Body of pancreas (tissue), 4 donors: ENCODE measurements at regions not wholly inside any gene's neighbourhood (a gene's known extent, or its start where the extent isn't known, plus 50 kb on each side); places are given as distances from the start of the nearest gene placed in this dataset.

Experiments used
- ATAC-seq: fragments of 150-250 bp; one replicate; pipeline ENCODE4 v1.9.1; 2016
- DNase-seq, 4 donors: peaks; one replicate each; pipeline ENCODE4 v3.0.0-alpha.2; 2019
- H3K27ac ChIP-seq, 4 donors: fragments of 200-600 bp; sonication (generic); 1 replicate in 3 of 4; 2 replicates in 1 of 4; pipeline versions ENCODE4 v1.5.1 to v1.6.1; 2016 to 2019; ENCODE audit warnings: mild to moderate bottlenecking in 1 of 4, mixed read lengths in 1 of 4, moderate library complexity in 1 of 4
- H3K27me3 ChIP-seq, 2 donors: fragments of 200-600 bp; sonication (generic); one replicate each; pipeline ENCODE4 v1.6.0; 2016; ENCODE audit warnings: mild to moderate bottlenecking in 1 of 2
- H3K36me3 ChIP-seq, 2 donors: fragments of 200-600 bp; sonication (generic); replicated peaks in 1 of 2; 2 replicates each; pipeline ENCODE4 v1.5.1; 2016; ENCODE audit warnings: low read depth in 2 of 2; ENCODE audit not compliant: insufficient read depth in 1 of 2
- H3K4me1 ChIP-seq: fragments of 200-600 bp; sonication (generic); one replicate; pipeline ENCODE4 v1.6.0; 2016
- H3K4me3 ChIP-seq, 2 donors: fragments of 200-600 bp; sonication (generic); 1 replicate in 1 of 2; 2 replicates in 1 of 2; pipeline ENCODE4 v1.5.1; 2016 to 2019
- H3K9me3 ChIP-seq, 3 donors: fragments of 200-600 bp; sonication (generic); 1 replicate in 2 of 3; 2 replicates in 1 of 3; pipeline ENCODE4 v1.5.1; 2016
- POLR2A ChIP-seq, 3 donors: fragments of 450-650 bp; IDR thresholded peaks; one replicate each; pipeline ENCODE4 v1.6.1; 2016; ENCODE audit warnings: antibody characterized with exemption in 3 of 3, mild to moderate bottlenecking in 2 of 3
- WGBS, 2 donors: methylation state at CpG; one replicate each; pipeline ENCODE4 v1.1.5; 2017; 5-methylcytosine and 5-hydroxymethylcytosine counted together
- intact Hi-C: fragments of 100-400 bp; cut with DNase I; formaldehyde crosslinking; loops from one replicate; pipeline ENCODE4 v1.15.1; 2023
- TF ChIP-seq, protein P1 (sequence below), 7 experiments: fragments of 450-650 bp in 4 of 7; fragments of 200-600 bp in 3 of 7; sonication (generic) in 3 of 7; IDR thresholded peaks; one replicate each; pipeline ENCODE4 v1.5.1; 2016 to 2019; ENCODE audit warnings: antibody characterized with exemption in 7 of 7

DNA sequence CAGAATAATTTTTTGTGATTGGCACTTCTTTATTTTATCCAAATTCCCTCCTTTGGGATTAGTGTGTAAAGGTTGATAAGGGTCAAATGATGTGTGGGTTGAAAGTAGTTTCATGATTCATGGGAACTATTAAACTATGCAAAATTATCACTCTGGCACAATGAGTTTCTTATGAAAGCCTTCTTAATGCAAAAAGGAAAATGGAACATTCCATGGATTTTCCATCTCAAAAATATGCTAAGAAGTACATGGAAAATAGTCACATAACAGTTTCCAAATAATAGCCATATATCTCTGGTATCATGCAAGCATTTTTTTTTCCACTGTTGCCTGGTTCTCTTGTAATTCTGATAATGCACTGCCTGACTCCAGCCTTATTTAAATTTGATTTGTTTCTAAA, 639.7 kb downstream of the NR4A2 start:
- Histone ChIP-seq H3K36me3 (no peaks in the 10 kb centered on the region), H3K27me3 (no peaks in the 10 kb centered on the region), H3K4me1 (no peaks in the 10 kb centered on the region), H3K27ac (no peak overlapping the region), H3K9me3 (no peaks in the 10 kb centered on the region), H3K4me3 (no peak overlapping the region)
- ATAC-seq = no peak
- TF ChIP-seq, protein P1, sequence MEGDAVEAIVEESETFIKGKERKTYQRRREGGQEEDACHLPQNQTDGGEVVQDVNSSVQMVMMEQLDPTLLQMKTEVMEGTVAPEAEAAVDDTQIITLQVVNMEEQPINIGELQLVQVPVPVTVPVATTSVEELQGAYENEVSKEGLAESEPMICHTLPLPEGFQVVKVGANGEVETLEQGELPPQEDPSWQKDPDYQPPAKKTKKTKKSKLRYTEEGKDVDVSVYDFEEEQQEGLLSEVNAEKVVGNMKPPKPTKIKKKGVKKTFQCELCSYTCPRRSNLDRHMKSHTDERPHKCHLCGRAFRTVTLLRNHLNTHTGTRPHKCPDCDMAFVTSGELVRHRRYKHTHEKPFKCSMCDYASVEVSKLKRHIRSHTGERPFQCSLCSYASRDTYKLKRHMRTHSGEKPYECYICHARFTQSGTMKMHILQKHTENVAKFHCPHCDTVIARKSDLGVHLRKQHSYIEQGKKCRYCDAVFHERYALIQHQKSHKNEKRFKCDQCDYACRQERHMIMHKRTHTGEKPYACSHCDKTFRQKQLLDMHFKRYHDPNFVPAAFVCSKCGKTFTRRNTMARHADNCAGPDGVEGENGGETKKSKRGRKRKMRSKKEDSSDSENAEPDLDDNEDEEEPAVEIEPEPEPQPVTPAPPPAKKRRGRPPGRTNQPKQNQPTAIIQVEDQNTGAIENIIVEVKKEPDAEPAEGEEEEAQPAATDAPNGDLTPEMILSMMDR (IDR thresholded peaks at IDR 0.05) = no peak
- TF ChIP-seq POLR2A (IDR thresholded peaks at IDR 0.05) = no peak
- DNase-seq = no peak
- intact Hi-C loops = no loop called here

- ATAC-seq (no peak), DNase-seq (no peak)
- Histone ChIP-seq H3K27me3 (no peaks in the 10 kb centered on the region), H3K36me3 (no peaks in the 10 kb centered on the region), H3K27ac (no peak overlapping the region), H3K4me3 (no peak overlapping the region), H3K9me3 (no peaks in the 10 kb centered on the region), H3K4me1 (no peaks in the 10 kb centered on the region)
- intact Hi-C loops = no loop called here
- TF ChIP-seq, protein P1 (IDR thresholded peaks at IDR 0.05) = no peak
- TF ChIP-seq POLR2A (IDR thresholded peaks at IDR 0.05) = no peak
Measured at GRCh38 chr2:155692106-155692505, 640.4 kb downstream of the NR4A2 start.

GRCh38 chr2:155690785-155691184, 641.7 kb downstream of the NR4A2 start:
- WGBS, 2 donors = 44 to 65% methylated on average over 2 of the region's 2 CpGs
- Histone ChIP-seq H3K4me1 (no peaks in the 10 kb centered on the region), H3K9me3 (no peaks in the 10 kb centered on the region), H3K4me3 (no peak overlapping the region), H3K27ac (no peak overlapping the region), H3K27me3 (no peaks in the 10 kb centered on the region), H3K36me3 (no peaks in the 10 kb centered on the region)
- TF ChIP-seq, protein P1 (IDR thresholded peaks at IDR 0.05) = no peak
- no peak for TF ChIP-seq POLR2A (IDR thresholded peaks at IDR 0.05)
- DNase-seq = no peak
- intact Hi-C loops = no loop called here
- ATAC-seq = no peak

GRCh38 chr2:155689791-155690190, 642.7 kb downstream of the NR4A2 start:
- no peak overlapping the region for H3K4me3 ChIP-seq
- no peak for ATAC-seq
- no peaks in the 10 kb centered on the region for H3K9me3 ChIP-seq

GRCh38 chr2:155687181-155687580, 645.3 kb downstream of the NR4A2 start:
- Histone ChIP-seq H3K4me1 (no peaks in the 10 kb centered on the region), H3K9me3 (no peaks in the 10 kb centered on the region), H3K27ac (no peak overlapping the region), H3K27me3 (no peaks in the 10 kb centered on the region), H3K36me3 (no peaks in the 10 kb centered on the region), H3K4me3 (no peak overlapping the region)
- intact Hi-C loops = no loop called here
- no peak for DNase-seq
- WGBS, 2 donors = 44% methylated on average over 1 of the region's 1 CpG; no CpG with 5 or more reads in 1 of the 2 donors
- ATAC-seq = no peak
- TF ChIP-seq, protein P1 (IDR thresholded peaks at IDR 0.05) = no peak
- no peak for TF ChIP-seq POLR2A (IDR thresholded peaks at IDR 0.05)

More at GRCh38 chr2:155689791-155690190, 642.7 kb downstream of the NR4A2 start:
- Histone ChIP-seq H3K27ac (no peak overlapping the region), H3K4me1 (no peaks in the 10 kb centered on the region), H3K27me3 (no peaks in the 10 kb centered on the region), H3K36me3 (no peaks in the 10 kb centered on the region)
- TF ChIP-seq, protein P1 (IDR thresholded peaks at IDR 0.05) = no peak
- TF ChIP-seq POLR2A (IDR thresholded peaks at IDR 0.05) = no peak
- no peak for DNase-seq
- 49 to 60% methylated on average over 4 of the region's 4 CpGs for WGBS, 2 donors
- intact Hi-C loops = no loop called here
